ENCODE measurements at regions not wholly inside any gene's neighbourhood (a gene's known extent, or its start where the extent isn't known, plus 50 kb on each side); places are given as distances from the start of the nearest gene placed in this dataset.

GRCh38 chr6:44715925-44716324 is 328.4 kb downstream of the CDC5L start:
- H3K4me1 Mint-ChIP-seq (ENCODE audit: insufficient read depth, unreplicated experiment): no peaks in the 10 kb centered on the region
- no TSS peak for BruUV-seq (replicated peaks)
- POLR2A ChIA-PET: no interaction called here
- TF ChIP-seq CTCF (IDR thresholded peaks at IDR 0.05; ENCODE audit: unreplicated experiment): no peak
- H3K27me3 Mint-ChIP-seq (ENCODE audit: insufficient read depth, unreplicated experiment): no peaks in the 10 kb centered on the region
- H3K27ac Mint-ChIP-seq (ENCODE audit: low read depth, unreplicated experiment): no peak overlapping the region
- H3K4me3 Mint-ChIP-seq (ENCODE audit: unreplicated experiment): no peak overlapping the region
- CTCF ChIA-PET: no interaction called here
- intact Hi-C loops (cut with micrococcal nuclease): no loop called here
- no peak for DNase-seq (ENCODE audit: unreplicated experiment)
- H3K9me3 Mint-ChIP-seq (ENCODE audit: unreplicated experiment): no peaks in the 10 kb centered on the region
- H3K36me3 Mint-ChIP-seq (ENCODE audit: insufficient read depth, unreplicated experiment): no peaks in the 10 kb centered on the region

- ChIA-PET POLR2A (no interaction called here), CTCF (no interaction called here)
- Mint-ChIP-seq H3K9me3 (ENCODE audit: unreplicated experiment) (no peaks in the 10 kb centered on the region), H3K27me3 (ENCODE audit: insufficient read depth, unreplicated experiment) (no peaks in the 10 kb centered on the region), H3K4me3 (ENCODE audit: unreplicated experiment) (no peak overlapping the region), H3K4me1 (ENCODE audit: insufficient read depth, unreplicated experiment) (no peaks in the 10 kb centered on the region), H3K27ac (ENCODE audit: low read depth, unreplicated experiment) (no peak overlapping the region), H3K36me3 (ENCODE audit: insufficient read depth, unreplicated experiment) (no peaks in the 10 kb centered on the region)
- intact Hi-C loops (cut with micrococcal nuclease): no loop called here
- BruUV-seq (replicated peaks): no TSS peak
- no peak for TF ChIP-seq CTCF (IDR thresholded peaks at IDR 0.05; ENCODE audit: unreplicated experiment)
- DNase-seq (ENCODE audit: unreplicated experiment): no peak
Observed at GRCh38 chr6:44717431-44717830, 329.9 kb downstream of the CDC5L start.

- no peak for TF ChIP-seq CTCF (IDR thresholded peaks at IDR 0.05; ENCODE audit: unreplicated experiment)
- peaks cover 18% of the 10 kb centered on the region for H3K27me3 Mint-ChIP-seq (ENCODE audit: insufficient read depth, unreplicated experiment)
- H3K4me3 Mint-ChIP-seq (ENCODE audit: unreplicated experiment): no peak overlapping the region
- POLR2A ChIA-PET: no interaction called here
- no peaks in the 10 kb centered on the region for H3K9me3 Mint-ChIP-seq (ENCODE audit: unreplicated experiment)
- no peak overlapping the region for H3K27ac Mint-ChIP-seq (ENCODE audit: low read depth, unreplicated experiment)
- no peaks in the 10 kb centered on the region for H3K36me3 Mint-ChIP-seq (ENCODE audit: insufficient read depth, unreplicated experiment)
- no TSS peak for BruUV-seq (replicated peaks)
- intact Hi-C loops (cut with micrococcal nuclease): no loop called here
- CTCF ChIA-PET: no interaction called here
- H3K4me1 Mint-ChIP-seq (ENCODE audit: insufficient read depth, unreplicated experiment): no peaks in the 10 kb centered on the region
- DNase-seq (ENCODE audit: unreplicated experiment): no peak
Observed at GRCh38 chr6:44721954-44722578, 334.6 kb downstream of the CDC5L start.

- intact Hi-C loops (cut with micrococcal nuclease): no loop called here
- ChIA-PET POLR2A (interaction anchor here (0.5 kb wide), 1 partner anchor 76 kb away, joined by 4 read pairs; no protein-coding TSS in a partner anchor), CTCF (no interaction called here)
- Mint-ChIP-seq H3K36me3 (ENCODE audit: insufficient read depth, unreplicated experiment) (no peaks in the 10 kb centered on the region), H3K4me1 (ENCODE audit: insufficient read depth, unreplicated experiment) (no peaks in the 10 kb centered on the region), H3K4me3 (ENCODE audit: unreplicated experiment) (no peak overlapping the region), H3K9me3 (ENCODE audit: unreplicated experiment) (no peaks in the 10 kb centered on the region), H3K27ac (ENCODE audit: low read depth, unreplicated experiment) (no peak overlapping the region), H3K27me3 (ENCODE audit: insufficient read depth, unreplicated experiment) (peaks cover 18% of the 10 kb centered on the region)
- TF ChIP-seq CTCF (IDR thresholded peaks at IDR 0.05; ENCODE audit: unreplicated experiment): no peak
- no peak for DNase-seq (ENCODE audit: unreplicated experiment)
- no TSS peak for BruUV-seq (replicated peaks)
Observed at GRCh38 chr6:44722736-44723135, 335.2 kb downstream of the CDC5L start.

Data from MCF 10A (cell line).